GM18505 (cell line): ENCODE measurements at regions not wholly inside any gene's neighbourhood (a gene's known extent, or its start where the extent isn't known, plus 50 kb on each side); places are given as distances from the start of the nearest gene placed in this dataset.
"Not testable (repeated sequence)": the region's sequence is repeated elsewhere in the genome, so short reads cannot be mapped to it uniquely, and the experiment has no call there.

Experiments used
- ATAC-seq: cut with Tn5 transposase; IDR thresholded peaks from one replicate; pipeline ENCODE4 v1.9.1; 2021; ENCODE audit not compliant: unreplicated experiment
- POLR2A ChIP-seq: IDR thresholded peaks from 4 replicates; pipeline ENCODE4 v1.6.1; 2011; ENCODE audit warnings: borderline replicate concordance; ENCODE audit not compliant: insufficient read depth, insufficient read length; ENCODE audit errors: extremely low read depth

DNA sequence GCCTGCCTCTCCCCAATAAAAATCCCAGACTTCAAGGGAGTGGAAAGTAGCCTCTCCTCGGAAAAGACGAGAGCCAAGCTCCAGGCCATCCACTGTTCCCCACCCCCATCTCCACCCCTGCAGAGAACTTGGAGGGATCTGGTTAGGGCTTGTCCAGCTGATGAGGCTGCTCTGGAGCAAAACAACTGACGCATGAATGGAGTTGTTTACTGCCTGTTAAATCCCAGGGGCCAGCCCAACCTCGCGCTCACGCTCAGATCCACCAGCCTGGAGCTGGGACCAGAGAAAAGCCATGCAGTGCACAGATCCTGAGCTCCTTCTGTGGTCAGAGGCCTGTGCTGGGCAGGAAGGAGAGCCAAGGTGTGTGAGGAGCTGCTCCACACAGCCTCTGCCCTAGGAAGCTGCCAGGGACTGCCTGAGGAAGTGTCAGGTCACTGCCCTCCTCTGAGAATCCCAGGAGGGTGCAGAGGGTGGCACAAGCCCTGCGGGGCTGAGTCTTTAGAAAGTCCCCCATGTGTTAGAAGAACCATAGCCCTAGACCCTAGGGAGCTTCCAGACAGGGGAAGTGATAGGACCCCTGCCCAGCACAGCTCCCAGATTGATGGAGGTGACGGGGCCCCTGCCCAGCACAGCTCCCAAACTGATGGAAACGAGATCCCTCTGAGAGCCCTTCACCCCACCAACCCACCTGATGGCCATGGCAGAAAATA lies 109.0 kb upstream of the IPO9 start:
- no peak for ATAC-seq
- no peak for TF ChIP-seq POLR2A

DNA sequence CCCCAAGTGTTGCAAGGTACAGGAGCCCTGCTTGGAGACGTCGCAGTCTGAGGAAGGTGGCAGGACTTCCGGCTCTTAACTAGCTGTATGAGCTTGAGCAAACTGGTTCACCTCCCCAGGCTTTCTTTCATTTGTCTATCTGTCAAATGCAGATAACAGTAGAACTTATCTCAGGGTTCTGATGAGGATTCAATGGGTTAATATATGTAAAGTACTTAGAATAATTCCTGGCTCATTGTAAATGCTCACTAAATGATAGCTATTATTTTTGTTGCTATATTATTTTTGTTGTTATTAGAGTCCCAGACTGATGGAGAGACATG lies 108.5 kb upstream of the IPO9 start:
- no peak for TF ChIP-seq POLR2A
- no peak for ATAC-seq

DNA sequence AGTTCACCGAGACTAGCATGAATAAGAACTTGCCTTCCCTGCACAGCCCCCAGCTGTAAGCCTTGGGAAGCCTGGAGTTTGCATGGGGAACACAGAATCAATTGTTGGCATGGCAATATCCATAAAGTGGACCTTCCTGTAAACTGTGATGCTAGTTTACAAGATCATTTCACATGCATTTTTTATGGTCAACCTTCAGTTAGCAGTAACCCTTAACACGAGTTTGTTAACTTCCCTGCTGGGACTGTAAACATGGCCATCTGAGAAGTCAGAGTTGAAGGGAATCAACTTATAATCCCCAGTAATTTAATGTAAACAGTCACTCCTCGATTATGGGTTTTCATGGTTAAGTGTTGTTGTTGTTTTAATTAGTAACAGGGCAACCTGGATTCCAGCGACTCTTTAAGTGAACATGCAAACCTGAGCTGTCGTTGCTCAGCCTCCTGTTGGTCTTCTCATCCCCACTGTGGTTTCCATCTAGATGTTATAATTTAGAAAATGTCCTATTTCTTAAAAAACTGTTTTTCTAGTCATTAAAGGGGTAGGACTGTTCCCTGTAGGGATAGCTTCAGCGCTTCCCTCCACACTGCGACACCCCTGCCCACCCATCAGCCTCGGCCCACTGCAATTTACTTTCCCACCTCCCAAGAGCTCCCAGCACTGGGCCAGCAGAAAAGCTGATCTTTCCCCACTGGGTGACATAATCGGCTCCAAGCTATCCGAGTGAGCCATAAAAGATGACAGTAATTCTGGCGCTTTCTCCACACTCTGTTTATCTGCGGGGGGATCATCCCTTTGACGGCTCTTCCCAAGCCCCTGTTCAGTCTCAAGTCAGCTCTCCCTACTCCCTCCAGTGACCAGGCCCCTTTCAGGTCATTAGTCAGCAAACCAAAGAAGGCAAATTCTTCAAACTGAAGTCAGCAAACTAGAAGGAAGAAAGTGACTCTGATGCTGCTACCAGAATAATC lies 107.6 kb upstream of the IPO9 start:
- ATAC-seq, result no peak
- no peak for TF ChIP-seq POLR2A

- no peak for TF ChIP-seq POLR2A
- ATAC-seq, result no peak
These were observed 104.8 kb upstream of the IPO9 start for GRCh38 chr1:201724039-201724765.

DNA sequence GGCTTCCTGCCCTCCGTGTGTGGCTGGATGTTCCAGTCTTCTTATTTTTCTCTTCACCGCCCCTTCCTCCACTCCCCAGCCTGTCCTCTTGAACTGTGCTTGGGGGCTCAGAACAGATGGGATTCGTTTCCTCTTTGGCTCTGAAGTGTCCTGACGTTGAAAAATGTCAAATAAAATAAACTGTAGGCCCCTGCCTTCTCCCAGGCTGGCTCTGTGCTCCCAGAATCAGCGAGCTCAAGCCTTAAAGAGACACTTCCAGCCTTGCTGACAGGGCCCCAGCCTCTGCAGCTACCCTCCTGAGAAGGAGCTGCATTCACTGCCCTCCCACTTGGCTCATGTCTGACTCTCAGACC lies 104.2 kb upstream of the IPO9 start:
- ATAC-seq, result no peak
- no peak for TF ChIP-seq POLR2A

DNA sequence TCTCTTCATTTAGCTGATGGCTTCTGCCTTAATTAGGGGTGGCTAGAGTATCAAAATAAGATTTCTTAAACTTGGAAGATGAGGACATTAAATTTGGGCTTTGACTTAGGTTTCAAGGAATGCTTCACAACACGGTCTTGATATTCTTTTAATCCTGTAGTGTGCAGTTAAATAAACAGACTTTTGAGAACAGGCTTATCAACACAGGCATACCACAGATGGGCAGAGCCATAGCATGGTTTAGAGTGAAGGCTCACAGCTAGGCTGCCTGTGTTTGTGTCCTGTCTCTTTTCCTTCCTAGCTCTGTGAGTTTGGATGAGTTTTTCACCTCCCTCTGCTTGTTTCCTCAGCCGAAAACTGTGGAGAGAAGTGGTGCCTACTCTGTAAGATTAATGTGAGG lies 102.3 kb upstream of the IPO9 start:
- TF ChIP-seq POLR2A, result no peak
- ATAC-seq, result no peak

- no peak for ATAC-seq
- no peak for TF ChIP-seq POLR2A
These were observed 100.2 kb upstream of the IPO9 start for GRCh38 chr1:201728731-201729130.

DNA sequence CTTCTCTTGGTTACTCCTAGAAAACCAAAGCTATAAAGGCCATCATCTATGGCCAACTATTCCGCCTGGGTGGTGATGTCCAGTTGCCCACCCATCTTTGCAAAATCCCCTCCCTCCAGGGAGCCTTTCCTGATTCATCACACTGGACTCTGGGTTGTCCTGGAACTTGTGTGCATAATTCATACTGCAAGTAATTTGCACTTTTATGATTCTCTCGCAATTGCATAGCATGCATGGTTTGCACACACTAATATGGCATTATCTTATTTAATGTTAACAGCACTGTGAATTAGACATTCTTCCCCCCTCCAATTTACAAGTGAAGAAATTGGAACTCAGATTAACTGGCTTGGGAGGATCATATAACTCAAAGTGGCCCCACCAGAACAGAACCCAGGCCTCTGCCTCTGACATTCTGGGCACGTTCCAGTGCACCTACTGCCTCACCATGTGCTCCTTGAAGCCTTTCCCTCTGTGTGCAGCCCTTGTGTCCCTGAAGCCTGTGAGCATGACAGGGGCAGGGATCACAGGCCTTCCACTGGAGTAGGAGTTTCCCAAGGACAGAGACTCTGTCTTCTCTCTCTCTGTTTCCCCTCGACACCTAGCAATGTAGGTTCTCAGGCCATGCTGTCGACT lies 98.9 kb upstream of the IPO9 start:
- ATAC-seq, result no peak
- no peak for TF ChIP-seq POLR2A

DNA sequence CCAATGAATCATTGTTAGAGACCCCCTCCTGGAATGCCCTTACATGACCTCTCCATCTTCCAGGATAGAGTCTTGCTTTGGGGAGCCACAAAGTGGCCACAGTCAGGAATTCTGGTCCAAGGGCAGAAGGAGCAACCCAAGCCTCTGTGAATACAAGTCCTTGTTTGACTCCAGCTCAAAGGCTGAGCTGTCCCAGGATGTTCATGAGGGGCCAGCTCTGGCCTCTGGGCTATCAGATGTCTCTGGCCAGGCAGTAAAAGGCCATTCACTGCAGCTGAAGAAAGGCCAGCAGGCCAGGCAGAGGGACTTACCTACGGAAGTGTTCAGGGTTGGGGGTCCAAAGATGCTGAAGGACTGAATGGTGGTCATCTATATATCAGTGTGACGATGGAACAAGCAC lies 98.3 kb upstream of the IPO9 start:
- ATAC-seq, result no peak
- no peak for TF ChIP-seq POLR2A

DNA sequence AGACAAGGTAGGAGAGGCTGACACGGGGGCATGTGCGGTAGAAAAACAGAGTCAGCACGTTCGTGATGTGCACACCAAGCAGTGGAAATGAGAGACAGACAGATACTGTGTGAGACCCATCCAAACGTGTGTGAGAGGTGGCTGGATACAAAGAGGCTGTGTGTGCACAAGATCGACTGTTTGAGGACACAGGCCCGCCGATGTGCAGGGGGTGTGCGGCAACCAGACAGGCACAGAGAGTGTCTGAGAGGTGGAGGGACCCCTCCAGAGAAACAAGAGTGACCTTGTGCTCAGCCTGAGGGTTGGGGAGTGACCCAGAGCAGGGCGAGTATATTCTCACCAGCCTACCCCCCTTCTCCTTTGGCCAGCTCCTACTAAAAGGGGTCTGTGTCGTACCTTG lies 97.8 kb upstream of the IPO9 start:
- ATAC-seq, result no peak
- TF ChIP-seq POLR2A, result no peak

- ATAC-seq, result no peak
- no peak for TF ChIP-seq POLR2A
These were observed 97.4 kb upstream of the IPO9 start for GRCh38 chr1:201731592-201731991.

DNA sequence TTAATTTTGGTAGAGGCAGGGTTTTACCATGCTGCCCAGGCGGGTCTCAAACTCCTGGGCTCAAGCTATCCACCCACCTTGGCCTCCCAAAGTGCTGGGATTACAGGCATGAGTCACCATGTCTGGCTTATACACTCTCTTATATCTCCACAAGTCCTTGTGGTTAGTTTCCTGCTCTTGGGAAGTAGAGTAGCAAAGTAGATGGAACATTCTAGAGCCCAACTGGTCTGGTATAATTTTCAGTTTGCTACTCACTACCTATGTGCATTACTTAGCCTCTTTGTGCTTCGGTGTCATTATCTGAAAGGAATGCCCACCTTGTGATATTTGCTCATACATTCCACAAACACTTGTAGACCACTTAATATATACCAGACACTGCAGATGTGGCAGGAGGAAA lies 96.6 kb upstream of the IPO9 start:
- ATAC-seq, result no peak
- TF ChIP-seq POLR2A, result no peak

DNA sequence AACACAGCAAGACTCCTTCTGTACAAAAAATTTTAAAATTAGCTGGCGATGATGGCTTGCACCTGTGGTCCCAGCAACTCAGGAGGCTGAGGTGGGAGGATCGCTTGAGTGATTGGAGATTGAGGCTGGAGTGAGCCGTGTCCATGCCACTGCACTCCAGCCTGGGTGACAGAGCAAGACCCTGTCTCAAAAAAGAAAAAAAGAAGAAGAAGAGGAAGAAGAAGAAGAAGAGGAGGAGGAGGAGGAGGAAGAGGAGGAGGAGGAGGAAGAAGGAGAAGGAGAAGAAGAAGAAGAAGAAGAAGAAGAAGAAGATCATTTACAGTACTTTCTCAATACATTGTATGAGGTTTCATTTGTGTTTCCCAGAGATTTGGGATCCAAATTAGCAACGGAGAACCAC lies 94.7 kb upstream of the IPO9 start:
- ATAC-seq, result not testable (repeated sequence)
